Coronary artery (tissue), 2 donors: ENCODE measurements at regions not wholly inside any gene's neighbourhood (a gene's known extent, or its start where the extent isn't known, plus 50 kb on each side); places are given as distances from the start of the nearest gene placed in this dataset.
"Not testable (repeated sequence)": the region's sequence is repeated elsewhere in the genome, so short reads cannot be mapped to it uniquely, and the experiment has no call there.

ENCODE experiments used
- DNase-seq: peaks from one replicate; pipeline ENCODE4 v3.0.0-alpha.2; 2017; ENCODE audit warnings: low spot score
- H3K27ac ChIP-seq, 2 donors: fragments of 200-600 bp; sonication (generic); one replicate each; pipeline ENCODE4 v1.5.1; 2016 to 2019
- H3K4me3 ChIP-seq: fragments of 200-600 bp; sonication (generic); 2 replicates; pipeline ENCODE4 v1.5.1; 2016; ENCODE audit warnings: mild to moderate bottlenecking, moderate library complexity
- TF ChIP-seq, protein P1 (sequence below): fragments of 200-600 bp; sonication (generic); IDR thresholded peaks from one replicate; pipeline ENCODE4 v1.5.1; 2019; ENCODE audit warnings: antibody characterized with exemption

DNA sequence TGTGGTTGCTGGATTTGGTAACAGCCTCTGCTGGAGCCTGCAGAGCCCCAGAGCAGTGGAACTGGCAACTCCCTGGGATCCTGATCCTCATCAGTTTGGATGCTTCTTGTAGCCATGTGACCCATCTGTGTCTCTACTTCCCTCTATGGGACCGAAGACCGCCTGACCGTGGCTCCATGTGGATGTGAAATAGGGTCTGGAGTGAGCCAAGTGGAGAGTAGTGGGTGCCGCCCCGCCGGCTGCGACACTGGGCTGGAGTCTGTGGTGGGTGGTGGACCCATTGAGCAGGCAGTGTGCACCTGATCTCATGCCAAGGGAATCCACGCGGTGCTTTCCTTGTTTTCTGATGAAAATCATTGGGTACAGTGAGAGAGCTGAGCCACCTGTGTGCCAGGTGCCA, 543.2 kb upstream of the B3GAT1 start:
- TF ChIP-seq, protein P1, sequence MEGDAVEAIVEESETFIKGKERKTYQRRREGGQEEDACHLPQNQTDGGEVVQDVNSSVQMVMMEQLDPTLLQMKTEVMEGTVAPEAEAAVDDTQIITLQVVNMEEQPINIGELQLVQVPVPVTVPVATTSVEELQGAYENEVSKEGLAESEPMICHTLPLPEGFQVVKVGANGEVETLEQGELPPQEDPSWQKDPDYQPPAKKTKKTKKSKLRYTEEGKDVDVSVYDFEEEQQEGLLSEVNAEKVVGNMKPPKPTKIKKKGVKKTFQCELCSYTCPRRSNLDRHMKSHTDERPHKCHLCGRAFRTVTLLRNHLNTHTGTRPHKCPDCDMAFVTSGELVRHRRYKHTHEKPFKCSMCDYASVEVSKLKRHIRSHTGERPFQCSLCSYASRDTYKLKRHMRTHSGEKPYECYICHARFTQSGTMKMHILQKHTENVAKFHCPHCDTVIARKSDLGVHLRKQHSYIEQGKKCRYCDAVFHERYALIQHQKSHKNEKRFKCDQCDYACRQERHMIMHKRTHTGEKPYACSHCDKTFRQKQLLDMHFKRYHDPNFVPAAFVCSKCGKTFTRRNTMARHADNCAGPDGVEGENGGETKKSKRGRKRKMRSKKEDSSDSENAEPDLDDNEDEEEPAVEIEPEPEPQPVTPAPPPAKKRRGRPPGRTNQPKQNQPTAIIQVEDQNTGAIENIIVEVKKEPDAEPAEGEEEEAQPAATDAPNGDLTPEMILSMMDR = no peak
- DNase-seq = no peak
- H3K4me3 ChIP-seq = no peak overlapping the region
- H3K27ac ChIP-seq = no peak overlapping the region

DNA sequence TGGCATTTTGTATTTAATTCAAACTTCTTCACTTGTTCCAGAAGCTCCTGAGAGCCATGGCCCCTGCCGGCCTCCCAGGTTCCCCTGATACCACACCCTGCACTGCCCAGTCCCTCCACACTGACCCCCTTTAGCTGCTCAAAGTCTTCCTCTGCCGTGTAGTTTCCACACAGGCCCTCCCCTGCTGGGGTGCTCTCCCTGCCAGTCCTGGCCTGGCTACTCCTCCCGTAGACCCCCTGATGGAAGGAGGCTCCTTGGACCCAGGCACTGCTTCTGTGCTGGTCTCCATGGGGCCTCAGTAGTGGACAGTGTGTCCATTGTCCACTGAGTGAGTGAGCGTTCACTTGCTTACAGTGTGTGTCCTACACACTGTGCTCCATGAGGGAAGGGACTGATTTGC, 542.4 kb upstream of the B3GAT1 start:
- H3K4me3 ChIP-seq, DNase-seq, H3K27ac ChIP-seq: not testable (repeated sequence)

DNA sequence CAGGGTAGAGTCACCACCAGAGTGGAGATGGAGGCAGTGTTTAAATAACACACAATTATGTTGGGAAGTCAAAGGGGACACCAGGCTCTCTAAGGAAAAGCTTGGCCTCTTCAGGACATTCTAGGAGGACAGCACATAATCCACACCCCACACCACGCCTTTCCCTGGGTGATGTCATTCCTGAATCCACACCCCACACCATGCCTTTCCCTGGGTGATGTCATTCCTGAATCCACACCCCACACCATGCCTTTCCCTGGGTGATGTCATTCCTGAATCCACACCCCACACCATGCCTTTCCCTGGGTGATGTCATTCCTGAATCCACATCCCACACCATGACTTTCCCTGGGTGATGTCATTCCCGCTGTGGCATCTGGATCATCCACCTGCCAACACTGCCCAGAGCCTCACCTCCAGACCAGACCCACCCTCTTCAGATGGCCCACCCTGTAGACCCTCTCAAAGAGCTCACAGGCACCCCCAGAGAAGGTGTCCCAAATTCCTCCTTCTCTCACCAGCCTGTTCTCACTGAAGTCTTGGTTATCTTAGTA, 541.5 kb upstream of the B3GAT1 start:
- DNase-seq, H3K4me3 ChIP-seq, H3K27ac ChIP-seq: not testable (repeated sequence)

DNA sequence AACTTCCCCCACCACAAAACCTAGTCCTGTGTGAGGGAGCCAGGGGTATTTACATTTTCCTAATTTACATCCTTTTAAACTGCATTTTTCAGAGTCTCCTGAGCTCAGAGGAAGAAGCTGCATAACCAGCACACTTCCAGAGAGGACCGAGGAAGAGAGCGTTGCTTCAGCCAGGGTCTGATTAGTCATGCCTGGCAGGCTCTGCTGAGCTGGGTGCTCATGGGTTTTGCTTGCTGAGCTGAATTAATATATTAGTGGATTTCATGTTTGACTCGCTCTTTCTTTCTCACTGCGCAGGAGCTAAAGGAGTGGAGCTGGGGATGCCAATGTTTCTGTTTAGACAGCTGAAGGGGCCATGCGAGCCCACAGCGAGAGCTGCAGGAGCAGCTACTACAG, 539.3 kb upstream of the B3GAT1 start:
- DNase-seq = no peak
- TF ChIP-seq, protein P1 = no peak
- peak overlapping the region; percentile 43 to 78 for H3K27ac ChIP-seq
- H3K4me3 ChIP-seq = peak overlapping the region; percentile 9

DNA sequence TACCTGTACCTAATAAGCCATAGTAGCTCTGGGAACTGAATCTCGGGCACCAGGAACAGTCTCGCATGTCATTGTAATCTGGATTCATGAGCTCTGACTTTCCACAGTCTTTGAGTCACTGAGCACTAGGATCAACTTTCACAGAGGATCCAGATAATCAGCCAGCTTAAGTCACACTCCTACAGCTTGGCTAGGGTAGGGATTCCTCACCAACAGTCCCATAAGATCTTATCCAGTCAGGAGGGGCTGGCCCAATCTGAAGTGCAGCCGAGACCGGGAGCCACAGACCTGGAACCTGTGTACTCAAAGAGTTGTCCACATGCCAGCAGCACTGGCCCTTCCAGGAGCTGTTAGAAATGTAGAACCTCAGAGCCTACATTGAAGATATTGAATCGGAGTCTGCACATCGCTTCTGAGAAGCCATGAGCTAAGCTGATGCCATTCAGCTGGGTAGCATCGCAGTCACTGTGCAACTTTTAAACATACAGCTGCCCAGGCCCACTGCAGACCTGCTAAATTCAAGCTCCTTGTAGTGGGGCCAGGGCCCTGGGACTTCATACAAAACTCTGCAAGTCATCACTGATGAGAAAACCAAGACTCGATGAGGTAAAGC, 538.8 kb upstream of the B3GAT1 start:
- H3K27ac ChIP-seq = peak overlapping the region; percentile 43 to 78
- TF ChIP-seq, protein P1 = no peak
- no peak for DNase-seq
- no peak overlapping the region for H3K4me3 ChIP-seq

DNA sequence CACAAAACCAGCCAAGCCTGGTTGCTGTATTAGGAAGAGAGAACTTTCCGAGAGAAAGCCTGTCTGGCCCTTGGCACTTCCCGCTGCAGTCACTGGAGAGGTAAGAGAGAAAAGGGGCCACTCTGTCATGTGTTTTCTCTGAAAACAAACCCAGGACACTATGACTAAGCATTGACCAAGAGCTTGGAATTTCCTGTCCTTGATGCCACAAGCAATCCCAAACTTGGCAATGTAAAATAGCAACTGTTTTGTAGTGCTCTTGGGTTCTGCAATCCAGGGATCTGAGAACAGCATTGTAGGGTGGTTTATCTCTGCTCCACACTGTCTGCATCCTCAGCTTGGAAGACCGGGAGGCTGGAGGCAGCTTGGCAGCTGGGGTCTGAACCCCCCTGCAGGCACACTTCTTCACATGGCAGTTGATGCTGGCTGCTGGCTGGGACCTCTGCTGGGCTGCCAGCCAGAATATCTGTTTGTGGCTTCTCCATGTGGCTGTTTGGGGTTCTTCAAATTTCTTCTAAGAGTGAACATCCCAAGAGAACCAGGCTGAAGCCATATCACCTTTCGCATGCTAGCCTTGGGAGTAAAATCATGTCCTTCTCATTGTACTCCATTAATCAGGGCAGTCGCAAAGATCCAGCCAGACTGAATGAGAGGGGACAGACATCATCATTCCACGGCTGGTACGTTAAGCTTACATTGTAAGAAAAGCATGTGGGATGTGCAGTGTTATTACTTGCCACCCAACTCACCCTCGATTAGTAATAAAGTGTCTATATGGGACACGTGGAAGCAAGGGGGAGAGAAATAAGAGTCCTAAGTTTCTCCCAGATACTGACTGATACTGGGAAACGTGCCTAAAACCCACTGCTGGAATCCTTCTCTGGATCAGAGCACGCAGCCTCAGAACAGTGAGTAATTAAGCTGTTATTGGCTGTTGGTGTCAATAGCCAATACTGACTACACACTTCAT, 537.4 kb upstream of the B3GAT1 start:
- Histone ChIP-seq H3K27ac (peak overlapping the region; percentile 43 to 78), H3K4me3 (peak overlapping the region; percentile 31)
- peak; percentile 79 for DNase-seq
- TF ChIP-seq, protein P1 = no peak

DNA sequence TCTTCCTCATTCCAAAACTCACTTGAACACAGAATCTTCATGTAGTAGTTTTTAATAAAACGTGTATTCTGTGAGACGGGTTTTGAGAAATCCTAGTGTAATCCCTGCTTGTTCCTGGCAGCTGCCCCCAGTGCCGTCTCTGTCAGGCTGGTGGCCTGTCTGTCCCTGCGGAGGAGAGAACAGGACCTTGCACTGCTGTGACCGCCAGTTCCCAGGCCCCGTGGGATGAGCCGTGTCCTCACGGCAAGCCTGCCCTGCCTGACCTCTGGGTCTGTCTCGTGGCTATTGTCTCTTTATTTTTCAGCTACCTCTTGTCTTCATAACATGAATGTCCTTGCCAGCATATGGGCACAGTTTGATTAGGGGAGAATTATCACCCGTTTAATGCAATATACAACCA, 535.5 kb upstream of the B3GAT1 start:
- DNase-seq = no peak
- Histone ChIP-seq H3K27ac (no peak overlapping the region), H3K4me3 (no peak overlapping the region)
- TF ChIP-seq, protein P1 = no peak

DNA sequence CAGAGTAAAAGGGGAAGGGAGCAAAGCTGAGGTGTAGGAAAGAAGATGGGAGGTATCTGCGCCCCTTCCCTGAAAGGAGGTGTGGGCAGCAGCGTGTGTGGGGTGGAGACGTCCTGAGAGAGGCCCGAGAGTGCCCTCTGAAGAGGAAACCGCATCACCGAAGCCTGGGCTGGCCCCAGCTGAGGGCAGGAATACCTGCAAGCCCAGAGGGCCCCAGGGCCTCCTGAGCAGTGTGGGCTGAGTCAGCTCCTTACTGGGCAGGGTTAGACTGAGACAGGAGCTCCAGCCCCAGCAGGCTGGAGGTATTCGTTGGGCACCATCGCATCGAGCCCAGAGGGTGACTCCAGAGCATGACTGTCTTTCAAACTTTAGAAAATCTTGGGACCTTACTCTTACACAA, 534.0 kb upstream of the B3GAT1 start:
- TF ChIP-seq, protein P1 = no peak
- Histone ChIP-seq H3K4me3 (no peak overlapping the region), H3K27ac (no peak overlapping the region)
- no peak for DNase-seq
